GM23338 (cell line): ENCODE measurements at regions not wholly inside any gene's neighbourhood (a gene's known extent, or its start where the extent isn't known, plus 50 kb on each side); places are given as distances from the start of the nearest gene placed in this dataset.
A peak's percentile ranks its signal among the peaks of the same experiment; 100 is the strongest.

Experiments used
- CTCF ChIP-seq, 2 experiments: fragments of 200-600 bp in 1 of 2; sonication (generic) in 1 of 2; conservative IDR thresholded peaks; 2 replicates each; pipeline versions ENCODE4 v1.5.1 to v1.6.1; 2016 to 2017; ENCODE audit warnings: antibody characterized with exemption in 2 of 2, low read depth in 2 of 2, mild to moderate bottlenecking in 2 of 2, moderate library complexity in 1 of 2
- EZH2 ChIP-seq: fragments of 200-600 bp; sonication (generic); IDR thresholded peaks from one replicate; pipeline ENCODE4 v1.8.0; 2017; ENCODE audit warnings: antibody characterized with exemption, mild to moderate bottlenecking, low read depth; ENCODE audit not compliant: unreplicated experiment
- EZH2phosphoT487 ChIP-seq: fragments of 200-600 bp; sonication (generic); IDR thresholded peaks from one replicate; pipeline ENCODE4 v1.8.1; 2018; ENCODE audit warnings: antibody characterized with exemption; ENCODE audit not compliant: unreplicated experiment
- JUNB ChIP-seq: IDR thresholded peaks from one replicate; pipeline ENCODE4 v1.6.1; 2016; ENCODE audit warnings: antibody characterized with exemption; ENCODE audit not compliant: unreplicated experiment
- NANOG ChIP-seq: IDR thresholded peaks from 2 replicates; pipeline ENCODE4 v1.6.1; 2016; ENCODE audit warnings: antibody characterized with exemption, borderline replicate concordance
- POLR2AphosphoS5 ChIP-seq: IDR thresholded peaks from 2 replicates; pipeline ENCODE4 v1.6.1; 2016; ENCODE audit warnings: antibody characterized with exemption, low read depth
- ZNF114 ChIP-seq: fragments of 250-450 bp; sonication (Bioruptor Pico); IDR thresholded peaks from 2 replicates; pipeline ENCODE4 v1.5.0; 2020; ENCODE audit warnings: mild to moderate bottlenecking, moderate library complexity
- ZNF462 ChIP-seq: fragments of 250-450 bp; sonication (Bioruptor Pico); IDR thresholded peaks from 2 replicates; pipeline ENCODE4 v1.5.0; 2020; ENCODE audit warnings: mild to moderate bottlenecking, moderate library complexity
- TF ChIP-seq, protein P1 (sequence below): IDR thresholded peaks from one replicate; pipeline ENCODE4 v1.6.1; 2018; ENCODE audit warnings: antibody characterized with exemption; ENCODE audit not compliant: unreplicated experiment

GRCh38 chr2:36266536-36267121 lies 88.9 kb upstream of the CRIM1 start:
- TF ChIP-seq EZH2phosphoT487, result no peak
- TF ChIP-seq CTCF (conservative IDR thresholded peaks at IDR 0.05; ENCODE audit: low read depth in 2 of 2), result peak in 1 of 2 experiments; percentile 27; a peak in 2 of 4 replicates
- TF ChIP-seq POLR2AphosphoS5, result no peak
- TF ChIP-seq NANOG, result no peak
- TF ChIP-seq EZH2, result no peak
- TF ChIP-seq, protein P1, sequence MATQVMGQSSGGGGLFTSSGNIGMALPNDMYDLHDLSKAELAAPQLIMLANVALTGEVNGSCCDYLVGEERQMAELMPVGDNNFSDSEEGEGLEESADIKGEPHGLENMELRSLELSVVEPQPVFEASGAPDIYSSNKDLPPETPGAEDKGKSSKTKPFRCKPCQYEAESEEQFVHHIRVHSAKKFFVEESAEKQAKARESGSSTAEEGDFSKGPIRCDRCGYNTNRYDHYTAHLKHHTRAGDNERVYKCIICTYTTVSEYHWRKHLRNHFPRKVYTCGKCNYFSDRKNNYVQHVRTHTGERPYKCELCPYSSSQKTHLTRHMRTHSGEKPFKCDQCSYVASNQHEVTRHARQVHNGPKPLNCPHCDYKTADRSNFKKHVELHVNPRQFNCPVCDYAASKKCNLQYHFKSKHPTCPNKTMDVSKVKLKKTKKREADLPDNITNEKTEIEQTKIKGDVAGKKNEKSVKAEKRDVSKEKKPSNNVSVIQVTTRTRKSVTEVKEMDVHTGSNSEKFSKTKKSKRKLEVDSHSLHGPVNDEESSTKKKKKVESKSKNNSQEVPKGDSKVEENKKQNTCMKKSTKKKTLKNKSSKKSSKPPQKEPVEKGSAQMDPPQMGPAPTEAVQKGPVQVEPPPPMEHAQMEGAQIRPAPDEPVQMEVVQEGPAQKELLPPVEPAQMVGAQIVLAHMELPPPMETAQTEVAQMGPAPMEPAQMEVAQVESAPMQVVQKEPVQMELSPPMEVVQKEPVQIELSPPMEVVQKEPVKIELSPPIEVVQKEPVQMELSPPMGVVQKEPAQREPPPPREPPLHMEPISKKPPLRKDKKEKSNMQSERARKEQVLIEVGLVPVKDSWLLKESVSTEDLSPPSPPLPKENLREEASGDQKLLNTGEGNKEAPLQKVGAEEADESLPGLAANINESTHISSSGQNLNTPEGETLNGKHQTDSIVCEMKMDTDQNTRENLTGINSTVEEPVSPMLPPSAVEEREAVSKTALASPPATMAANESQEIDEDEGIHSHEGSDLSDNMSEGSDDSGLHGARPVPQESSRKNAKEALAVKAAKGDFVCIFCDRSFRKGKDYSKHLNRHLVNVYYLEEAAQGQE, result no peak
- TF ChIP-seq JUNB, result no peak
- TF ChIP-seq ZNF114 (CRISPR knock-in tag), result no peak
- no peak for TF ChIP-seq ZNF462 (CRISPR knock-in tag)
